ENCODE measurements at regions not wholly inside any gene's neighbourhood (a gene's known extent, or its start where the extent isn't known, plus 50 kb on each side); places are given as distances from the start of the nearest gene placed in this dataset.

DNA sequence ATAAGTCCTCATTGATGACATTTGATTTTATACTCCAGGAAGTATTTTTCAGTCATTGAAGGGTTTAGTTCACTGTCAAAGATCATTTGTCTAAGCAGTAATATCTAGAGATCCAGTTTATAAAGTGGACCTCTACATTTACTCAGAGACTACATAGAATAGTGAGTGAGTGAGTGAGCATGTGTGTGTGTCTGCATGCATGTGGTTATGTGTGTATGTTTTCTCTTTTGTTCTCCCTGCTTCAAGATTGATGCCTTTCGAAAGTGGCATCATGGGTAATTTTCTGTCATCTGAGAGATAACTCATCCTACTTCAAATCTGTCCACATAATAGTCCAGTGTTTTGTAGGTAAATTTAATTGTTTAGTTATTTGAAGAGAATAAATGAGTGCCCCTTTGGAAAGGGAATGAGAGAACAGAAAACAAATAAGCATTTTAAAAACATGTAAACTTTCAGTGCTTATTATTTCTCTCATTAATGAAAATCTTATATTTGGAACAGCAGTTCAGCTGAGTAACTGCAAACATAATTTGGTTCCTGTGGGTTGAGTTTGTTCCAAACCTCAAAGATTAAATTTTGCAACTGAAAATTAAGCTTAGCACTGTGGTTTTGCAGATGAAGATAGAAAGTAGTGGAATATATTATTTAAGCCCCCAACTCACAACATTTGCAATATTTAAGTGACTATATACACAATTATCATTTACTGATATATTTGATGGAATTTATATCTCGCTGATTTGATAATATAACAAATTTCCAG, 1295.1 kb upstream of the C9orf72 start:
- DNase-seq = peak; percentile 14

DNA sequence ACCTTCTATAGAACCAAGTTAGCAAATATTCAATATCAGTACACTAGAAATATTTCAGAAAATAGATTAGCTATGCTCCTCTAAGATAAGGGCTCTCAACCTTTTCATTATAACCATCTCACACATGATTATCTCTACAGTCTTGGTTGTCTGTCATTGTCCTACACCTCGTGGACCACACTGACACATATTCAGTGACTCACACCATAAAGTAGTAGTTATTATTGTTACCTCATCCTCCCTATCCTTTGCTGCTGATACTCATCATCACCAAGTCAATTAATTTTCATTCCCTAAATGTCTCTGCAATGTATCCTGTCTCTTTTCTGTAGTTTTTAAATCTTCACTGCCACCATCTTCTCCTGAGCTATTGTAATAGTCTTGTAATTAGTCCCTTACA, 1309.2 kb upstream of the C9orf72 start:
- DNase-seq = no peak

DNA sequence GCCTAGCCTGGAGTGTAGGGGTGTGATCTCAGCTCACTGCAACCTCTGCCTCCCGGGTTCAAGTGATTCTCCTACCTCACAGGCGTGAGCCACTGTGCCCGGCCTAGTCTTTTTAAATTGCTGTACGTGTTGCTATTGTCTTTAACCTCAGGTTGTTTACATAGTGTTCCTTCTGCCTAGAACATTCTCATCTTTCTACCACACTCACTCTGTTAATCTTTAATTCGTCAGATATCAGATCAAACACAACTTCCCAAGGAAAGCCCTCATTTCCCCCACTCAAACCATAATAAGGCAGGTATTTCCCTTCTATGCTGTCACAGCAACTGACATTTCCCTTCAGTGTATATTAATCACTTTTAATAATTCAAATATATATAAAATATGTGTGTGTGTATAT, 1310.0 kb upstream of the C9orf72 start:
- DNase-seq = no peak

DNA sequence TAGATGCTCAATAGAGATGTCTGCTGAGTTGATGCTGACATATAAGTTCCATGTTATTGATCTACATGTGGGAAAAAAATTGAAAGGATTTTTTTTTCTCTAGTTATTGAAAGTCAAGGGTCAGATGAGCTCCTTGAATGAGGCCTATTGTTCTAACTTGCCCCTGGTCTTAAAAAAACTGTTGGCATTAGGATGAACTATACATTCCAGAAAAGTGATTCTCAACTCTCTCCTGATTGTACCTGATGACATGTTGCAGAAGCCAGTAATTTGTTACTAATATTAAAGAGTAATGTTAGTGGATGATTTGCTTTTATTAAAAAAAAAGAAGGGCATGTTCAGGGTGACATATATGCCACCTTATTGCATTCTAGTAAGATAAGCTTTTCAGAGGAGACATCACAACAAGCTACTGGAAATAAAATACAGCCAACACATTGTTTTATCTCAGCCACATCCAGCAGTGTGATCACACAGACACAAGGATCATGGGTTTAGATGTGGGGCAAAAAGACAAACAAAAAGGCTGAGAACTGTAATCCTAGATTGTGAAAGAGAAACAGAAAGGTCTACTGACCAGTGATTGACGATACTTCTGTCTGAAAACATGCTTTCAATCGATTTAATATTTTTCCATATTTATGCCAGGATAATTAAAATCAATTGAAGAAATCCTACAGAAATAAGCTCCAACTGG, 1314.1 kb upstream of the C9orf72 start:
- DNase-seq = peak; percentile 43

DNA sequence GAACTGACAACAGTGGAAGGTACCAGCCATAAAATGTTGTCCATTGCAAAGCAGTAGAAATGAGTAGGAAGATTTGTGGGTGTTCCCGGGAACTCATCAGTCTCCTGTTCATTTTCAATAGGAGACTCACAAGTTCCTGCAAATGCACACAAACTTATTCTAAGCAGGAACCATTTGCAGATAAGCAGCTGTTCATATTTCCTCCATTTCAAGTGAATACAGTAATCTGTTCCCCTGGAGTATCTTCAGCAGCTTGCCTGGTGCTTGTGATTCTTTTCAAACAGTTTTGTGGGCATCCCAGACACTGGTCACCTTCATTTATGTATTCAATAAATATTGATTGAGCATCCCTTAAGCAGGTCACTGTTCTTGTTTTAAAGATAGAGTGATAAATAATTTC, 1315.5 kb upstream of the C9orf72 start:
- peak; percentile 41 for DNase-seq

DNA sequence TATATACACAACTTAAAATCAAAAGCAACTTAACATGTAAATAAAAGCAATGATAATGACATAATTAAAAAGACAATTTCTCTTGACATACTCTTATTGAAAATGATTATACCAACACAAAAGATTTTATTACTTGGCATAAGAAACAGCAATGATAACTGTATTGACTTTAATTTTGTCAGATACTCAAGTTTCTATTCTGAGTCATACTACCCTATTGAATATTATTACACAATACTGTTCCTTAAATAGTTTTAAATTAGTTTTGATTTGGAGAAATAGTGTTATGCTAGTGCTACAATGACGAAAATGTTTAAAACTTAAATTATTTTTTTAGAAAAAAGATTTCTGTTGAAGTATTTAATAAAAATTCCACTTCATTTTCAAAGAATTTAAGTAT, 1319.3 kb upstream of the C9orf72 start:
- no peak for DNase-seq

DNA sequence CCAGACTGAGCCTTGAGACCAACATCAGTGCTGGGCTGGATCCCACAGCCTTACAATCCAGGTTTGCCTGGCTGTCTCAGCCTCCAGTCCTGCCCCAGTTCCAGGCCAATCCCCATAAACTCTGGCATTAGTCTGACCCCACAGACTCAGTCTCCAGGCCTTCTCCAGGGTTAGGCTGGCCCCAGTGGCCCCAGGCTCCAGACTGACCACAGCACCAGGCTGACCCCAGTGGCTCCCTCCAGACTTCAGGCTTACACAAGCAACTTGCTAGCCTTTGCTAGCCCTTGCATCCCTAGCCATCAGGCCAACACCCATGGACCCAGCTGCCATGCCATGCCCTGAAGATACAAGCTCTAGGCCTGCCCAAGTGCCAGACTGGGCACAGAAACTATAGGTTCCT, 1326.0 kb upstream of the C9orf72 start:
- DNase-seq = no peak

DNA sequence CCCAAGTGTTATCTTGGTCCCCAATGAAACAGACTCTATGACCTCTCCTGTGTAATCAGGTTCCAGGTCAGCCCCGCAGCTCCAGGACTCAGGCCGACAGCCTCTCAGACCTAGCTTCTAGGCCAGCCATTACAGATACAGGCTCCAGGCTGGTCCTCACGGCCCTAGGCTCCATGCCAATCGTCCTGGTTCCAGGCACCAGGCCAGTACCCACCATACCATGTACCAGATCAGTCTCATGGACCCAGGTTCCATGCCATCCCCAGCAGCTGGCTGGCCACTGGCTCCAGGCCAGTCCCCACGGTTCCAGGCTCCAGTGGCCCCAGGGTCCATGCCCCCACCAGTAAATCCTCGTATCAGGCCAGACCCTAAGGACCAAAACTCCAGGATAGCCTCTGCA, 1326.6 kb upstream of the C9orf72 start:
- no peak for DNase-seq

DNA sequence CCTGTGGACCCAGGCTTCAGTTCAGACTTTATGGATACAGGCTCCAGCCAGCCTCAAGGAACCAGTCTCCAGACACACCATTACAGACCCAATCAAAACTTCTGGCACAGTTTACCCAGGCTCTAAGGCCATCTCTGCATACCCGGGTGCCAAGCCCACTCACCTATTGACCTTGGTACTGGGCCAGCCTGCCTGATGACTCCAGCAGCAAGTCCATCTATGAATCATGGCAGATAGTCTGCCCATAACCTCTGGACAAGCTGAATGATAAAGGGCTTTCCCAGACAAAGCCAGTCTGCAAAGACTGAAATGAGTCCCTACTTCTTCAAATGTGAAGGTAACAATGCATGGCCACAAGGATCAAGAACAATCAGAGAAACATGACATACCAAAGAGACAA, 1327.1 kb upstream of the C9orf72 start:
- DNase-seq = no peak

DNA sequence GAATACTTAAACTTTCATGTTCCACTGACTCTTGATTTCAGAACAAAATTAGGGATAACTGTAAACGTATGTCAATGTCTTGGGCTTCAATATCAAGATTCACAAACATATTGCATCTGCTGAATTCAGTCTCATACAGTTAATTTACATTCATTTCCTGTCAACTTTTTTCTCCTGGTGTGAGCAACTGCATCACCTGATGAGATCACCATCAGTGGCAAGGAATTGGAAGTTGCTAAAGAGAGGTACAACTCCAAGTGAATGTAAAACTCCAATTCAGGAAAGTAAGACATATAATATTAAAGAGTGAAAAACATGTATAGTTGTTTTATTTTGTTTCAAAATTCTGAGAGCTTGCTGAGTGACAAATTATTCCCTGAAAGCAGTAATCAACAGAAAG, 1336.2 kb upstream of the C9orf72 start:
- no peak for DNase-seq

DNA sequence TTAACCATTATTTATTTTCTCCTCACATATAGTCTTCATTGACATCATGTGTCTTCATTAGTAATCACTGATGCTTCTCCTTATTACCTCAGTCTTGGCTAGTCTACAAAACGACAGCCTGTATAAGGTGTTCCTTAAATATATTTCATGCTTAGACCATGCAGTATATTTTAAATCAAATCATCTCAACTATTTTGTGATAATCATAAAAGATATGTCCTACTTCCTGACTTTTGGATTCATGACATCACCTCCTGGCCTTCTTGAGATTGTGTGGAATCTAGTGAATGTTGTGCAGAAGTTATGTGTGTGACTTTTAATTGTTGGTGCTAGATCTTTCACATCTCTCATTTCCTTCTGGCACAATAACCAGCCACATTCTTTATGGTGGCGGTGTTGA, 1339.3 kb upstream of the C9orf72 start:
- no peak for DNase-seq

DNA sequence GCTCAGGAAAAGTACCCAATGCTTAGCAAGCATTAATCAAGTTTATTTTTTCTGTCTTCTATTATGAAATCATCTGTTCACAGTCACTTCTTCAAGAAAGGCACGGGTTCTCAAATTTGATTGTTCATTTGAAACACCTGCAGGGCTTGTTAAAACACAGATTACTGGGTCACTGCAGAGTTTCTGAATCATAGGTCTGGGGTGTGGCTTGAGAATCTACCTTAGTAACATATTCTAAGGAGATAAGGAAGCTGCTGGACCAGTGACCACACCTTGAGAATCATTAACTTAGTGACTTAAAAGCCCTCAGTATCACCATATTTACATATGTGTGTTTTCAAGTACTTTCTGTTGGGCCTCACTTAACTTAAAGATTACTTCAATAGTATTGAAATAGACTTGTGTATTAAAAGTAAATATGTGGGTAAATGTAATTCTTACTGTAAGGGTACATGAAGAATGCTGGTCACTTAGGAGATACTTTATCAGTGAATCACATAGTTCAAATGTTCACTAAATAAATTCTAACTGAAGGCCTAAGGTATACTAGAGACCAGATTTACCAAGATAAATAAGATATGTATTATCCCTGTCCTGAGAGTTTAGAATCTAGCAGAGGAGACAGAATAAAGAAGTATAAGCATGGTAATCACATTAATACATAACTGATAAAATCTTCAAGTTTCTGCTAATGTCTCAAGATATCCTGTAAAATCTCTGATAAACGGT, 1342.1 kb upstream of the C9orf72 start:
- DNase-seq = no peak

DNA sequence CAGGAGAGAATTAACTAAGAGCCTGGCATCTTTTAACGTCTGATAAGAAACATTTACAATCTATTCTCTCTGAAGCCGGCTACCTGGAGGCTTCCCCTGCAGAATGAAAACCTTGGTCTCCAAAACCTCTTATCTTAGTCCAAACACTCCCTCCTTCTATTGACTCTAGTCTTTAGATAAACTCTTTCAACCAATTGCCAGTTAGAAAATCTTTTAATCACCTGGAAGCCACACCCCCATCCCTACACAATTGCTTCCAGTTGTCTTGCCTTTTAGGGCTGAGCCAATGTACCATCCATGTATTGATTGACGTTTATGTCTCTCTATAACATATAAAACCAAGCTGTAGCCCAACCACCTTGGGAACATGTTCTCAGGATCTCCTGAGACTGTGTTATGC, 1343.1 kb upstream of the C9orf72 start:
- DNase-seq = peak; percentile 4

DNA sequence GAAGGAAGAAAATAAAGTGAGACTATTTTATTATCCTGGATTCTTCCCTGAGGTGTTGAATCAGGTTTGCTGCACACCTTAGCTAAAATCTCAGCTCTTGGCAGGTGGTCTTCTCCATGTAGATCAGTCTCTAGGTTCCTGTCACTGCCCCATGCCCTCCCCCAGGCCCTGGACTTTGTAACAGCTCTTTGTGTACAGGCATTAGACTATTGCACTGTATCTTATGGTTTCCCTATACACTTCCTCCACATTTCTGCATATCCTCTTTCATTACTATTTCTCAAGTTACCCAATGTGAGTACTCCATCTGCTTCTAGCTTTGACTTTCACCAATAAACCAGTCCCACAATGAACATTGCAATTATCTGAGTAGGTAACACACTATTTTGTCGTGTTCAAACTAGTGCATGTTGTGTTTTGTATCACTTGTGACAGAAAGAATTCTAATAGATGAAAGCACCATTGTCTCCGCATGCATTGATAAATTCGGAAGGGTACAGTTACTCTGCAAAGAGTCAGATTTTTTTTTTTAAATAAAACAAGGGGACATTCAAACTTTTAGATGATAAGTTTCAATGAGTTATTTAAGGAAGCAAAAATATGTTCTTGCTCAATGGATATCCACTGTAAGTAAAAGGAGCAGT, 1348.7 kb upstream of the C9orf72 start:
- no peak for DNase-seq

DNA sequence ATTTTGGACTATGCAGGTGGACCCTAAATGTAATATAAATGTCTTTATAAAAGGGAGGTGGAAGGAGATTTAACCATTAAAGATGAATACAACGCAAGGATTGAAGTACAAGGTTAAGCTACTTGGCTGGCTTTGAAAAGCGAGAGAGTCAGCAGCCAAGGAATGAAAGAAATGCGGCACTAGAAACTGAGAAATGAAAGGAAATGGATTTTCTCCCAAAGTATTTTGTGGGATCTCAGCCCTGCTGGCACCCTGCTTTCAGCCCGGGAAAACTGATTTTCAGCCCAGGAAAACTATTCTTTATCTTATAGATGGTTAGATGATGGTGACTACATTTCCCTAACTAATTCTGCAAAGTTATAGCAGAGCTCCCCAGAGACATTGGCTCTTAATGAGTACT, 1349.6 kb upstream of the C9orf72 start:
- DNase-seq = no peak

DNA sequence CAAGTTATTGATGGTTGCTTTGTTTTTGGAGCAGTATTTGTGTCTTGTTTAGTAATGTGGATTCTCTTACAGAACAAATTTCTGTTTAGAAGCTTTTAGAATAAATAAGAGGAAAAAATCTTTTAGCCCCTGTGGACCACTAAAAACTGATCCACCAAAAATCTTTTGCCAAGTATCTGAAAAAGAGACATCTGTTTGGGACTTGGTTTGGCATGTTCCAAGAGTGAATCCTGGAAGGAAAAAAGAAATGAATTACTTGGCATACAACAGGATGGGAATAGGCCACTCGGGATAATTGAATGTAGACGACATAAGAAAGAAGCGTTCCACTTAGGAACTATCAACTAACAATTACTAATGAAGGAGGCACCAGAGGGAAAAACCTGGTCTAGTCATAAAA, 1350.1 kb upstream of the C9orf72 start:
- no peak for DNase-seq

DNA sequence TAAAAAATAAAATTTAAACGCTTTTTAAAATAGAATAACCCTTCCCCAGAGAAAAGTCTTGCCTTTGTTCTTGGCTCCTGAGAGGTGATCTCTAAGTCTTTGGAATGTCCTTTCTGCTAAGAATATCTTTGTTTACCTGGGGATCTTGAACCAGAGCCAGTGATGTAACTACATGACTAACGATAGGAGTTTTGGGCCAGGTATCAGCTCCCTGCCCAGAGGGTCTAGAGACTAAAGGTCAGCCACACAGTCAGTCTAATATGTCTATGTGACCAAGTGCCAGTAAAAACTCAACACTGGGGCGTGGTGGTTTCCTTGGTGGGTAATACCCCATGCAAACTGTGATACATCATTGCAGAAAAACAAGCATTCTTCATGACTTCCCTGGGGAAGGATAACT, 1351.9 kb upstream of the C9orf72 start:
- DNase-seq = no peak

DNA sequence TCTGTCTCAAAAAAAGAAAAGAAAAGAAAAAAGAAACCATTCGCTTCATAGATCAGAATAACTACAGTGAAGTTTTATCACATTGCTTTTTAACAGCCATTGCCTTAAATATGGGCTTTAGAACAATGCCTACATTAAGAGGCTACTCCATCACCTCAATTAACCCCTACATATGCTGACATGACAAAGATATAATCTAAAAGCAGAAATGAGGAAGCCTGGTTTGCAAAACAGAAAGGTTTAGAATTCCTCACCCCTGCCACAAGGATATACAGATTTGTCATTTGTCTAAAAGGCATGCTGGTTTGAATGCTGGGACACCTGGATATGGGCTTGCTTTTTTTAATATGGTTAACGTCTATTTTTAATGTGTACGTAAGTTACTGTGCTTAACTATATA, 1353.0 kb upstream of the C9orf72 start:
- DNase-seq = peak; percentile 18

DNA sequence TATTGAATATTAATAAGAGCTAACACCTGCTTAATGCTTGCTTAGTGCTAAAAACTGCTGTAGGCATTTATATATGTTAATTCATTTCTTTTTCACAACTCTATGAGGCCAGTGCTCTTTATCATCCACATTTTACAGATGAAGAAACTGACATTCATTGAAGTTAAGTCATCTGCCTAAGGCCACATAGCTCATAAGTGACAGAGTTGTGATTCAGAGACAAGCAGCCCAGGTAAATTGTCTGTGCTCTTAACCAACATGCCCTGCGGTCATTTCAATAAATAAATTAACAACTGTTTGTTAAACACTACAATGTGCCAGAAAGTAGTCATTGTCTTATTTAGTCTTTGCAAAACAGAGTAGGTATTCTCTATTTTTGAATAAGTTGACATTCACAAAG, 1354.4 kb upstream of the C9orf72 start:
- DNase-seq = no peak

DNA sequence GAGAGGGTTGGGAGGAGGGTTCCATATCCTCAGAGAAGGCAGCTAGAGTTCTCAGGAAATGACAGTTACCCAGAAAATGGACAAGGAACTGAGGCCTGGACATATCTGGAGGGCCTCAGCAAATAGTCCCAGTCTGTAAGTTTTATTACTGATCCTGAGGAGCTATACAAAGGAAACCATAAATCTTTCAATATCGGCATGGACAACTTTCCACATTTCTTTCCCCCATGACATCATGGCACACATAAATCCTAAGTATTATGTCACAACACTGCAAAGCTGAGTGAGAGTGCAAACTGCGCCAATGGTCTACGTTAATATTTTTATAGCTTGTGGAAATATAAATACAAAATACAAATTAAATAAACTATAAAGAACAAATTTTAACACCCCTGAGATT, 1356.2 kb upstream of the C9orf72 start:
- no peak for DNase-seq

DNA sequence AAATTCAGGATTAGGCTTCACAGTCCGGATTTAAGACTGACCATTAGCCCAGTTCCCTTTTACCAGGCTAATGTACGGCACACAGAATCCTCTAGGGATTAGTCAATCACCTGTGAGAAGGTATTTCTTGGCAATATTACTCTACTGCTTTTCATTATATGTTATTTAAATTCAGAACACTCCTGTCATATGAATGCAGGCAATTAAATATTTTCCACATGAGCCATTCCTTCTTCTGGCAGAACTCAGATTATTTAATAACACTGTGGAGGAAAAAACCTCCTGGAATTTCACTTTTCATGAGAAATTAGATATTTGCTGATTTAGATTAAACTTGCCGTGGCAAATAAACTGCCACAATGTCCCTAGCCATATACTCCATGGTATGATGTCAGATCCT, 1357.5 kb upstream of the C9orf72 start:
- DNase-seq = no peak

DNA sequence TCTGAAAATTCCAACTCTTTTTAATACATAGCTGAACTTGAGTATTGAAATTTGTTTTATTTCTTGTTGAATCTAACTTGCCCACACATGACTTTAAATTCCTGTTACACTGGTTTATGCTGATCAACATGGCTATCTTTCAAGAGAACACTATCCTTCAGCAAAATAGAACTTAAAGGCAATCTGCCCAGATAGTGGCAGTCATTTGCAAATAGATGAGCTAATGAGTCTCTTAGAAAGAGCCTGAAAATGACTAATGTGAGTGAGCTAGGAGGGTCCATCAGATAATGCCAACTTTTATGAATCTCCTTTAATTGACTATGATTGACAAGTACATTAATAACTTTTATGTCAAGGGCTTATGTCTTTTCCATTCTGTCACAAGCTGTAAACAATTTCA, 1360.8 kb upstream of the C9orf72 start:
- DNase-seq = no peak

DNA sequence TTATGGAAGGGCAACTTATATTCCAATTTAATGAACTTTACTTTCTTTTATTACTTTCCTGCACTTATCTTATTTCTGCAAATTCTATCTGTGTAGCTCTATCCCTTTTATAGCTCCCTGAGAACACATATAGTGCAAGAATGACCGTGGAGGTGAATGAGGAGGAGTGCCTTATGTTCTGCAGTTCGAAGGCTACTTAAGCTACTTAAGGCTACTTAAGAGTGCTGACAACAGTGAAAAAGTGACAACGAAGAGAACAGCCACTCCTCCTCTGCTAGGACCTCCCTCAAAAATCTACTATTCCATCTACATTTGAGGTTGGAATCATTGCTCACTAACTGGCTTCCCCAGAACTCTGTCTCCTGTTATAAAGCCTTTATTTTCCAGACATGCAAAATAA, 1365.7 kb upstream of the C9orf72 start:
- no peak for DNase-seq

DNA sequence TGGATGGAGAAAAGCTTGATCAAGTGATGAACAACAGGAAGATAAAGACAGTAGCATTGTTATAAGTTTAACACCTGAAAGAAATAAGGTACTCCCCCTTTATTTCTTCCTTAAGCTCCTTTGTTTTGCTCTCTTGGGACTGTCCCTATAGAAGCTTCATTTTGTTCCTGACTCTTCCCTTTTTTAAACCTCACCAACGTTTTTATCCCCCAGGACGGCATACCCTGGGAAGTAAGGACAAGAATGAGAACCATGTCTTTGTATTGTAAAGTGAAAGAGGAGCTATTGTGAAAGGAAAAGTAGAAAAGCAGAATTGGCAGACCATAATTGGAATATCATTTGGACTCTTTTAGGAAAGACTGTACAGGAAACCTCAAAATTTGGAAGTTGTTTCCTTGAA, 1368.6 kb upstream of the C9orf72 start:
- DNase-seq = no peak
